Urothelium cell line (cell line): ENCODE measurements at regions not wholly inside any gene's neighbourhood (a gene's known extent, or its start where the extent isn't known, plus 50 kb on each side); places are given as distances from the start of the nearest gene placed in this dataset.

ENCODE experiments used
- DNase-seq: peaks from one replicate; pipeline ENCODE4 v3.0.0; 2011; ENCODE audit warnings: low spot score, mixed read lengths
- FAIRE-seq: peaks from 2 replicates; lab custom pipeline; 2011; peaks lifted over from hg19 to GRCh38; lab: Jason Lieb, UNC

DNA sequence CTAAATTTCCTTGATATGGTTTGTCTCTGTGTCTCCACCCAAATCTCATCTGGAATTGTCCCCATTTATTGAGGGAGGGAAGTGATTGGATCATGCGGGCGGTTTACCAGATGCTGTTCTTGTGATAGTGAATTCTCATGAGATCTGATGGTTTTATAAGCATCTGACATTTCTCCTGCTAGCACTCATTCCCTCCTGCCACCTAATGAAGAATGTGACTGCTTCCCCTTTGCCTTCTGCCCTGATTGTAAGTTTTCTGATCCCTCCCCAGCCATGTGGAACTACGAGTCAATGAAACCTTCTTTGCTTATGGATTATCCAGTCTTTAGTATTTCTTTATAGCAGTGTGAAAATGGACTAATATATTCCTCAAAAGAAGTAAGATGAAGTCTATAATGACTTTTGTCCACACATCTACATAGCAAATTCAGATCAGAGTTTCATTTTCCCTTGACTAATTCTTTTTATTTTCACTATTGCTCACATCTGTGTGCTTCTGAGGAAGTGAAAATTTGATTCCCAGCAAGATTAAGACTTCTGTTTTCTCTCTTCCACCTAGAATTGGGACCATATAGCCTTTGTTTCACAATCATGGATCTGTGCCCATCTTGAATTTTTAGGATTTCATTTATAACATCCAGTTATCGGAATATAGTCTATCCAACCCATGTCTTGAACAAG is 393.5 kb downstream of the DMAC1 start:
- FAIRE-seq: no peak
- no peak for DNase-seq

DNA sequence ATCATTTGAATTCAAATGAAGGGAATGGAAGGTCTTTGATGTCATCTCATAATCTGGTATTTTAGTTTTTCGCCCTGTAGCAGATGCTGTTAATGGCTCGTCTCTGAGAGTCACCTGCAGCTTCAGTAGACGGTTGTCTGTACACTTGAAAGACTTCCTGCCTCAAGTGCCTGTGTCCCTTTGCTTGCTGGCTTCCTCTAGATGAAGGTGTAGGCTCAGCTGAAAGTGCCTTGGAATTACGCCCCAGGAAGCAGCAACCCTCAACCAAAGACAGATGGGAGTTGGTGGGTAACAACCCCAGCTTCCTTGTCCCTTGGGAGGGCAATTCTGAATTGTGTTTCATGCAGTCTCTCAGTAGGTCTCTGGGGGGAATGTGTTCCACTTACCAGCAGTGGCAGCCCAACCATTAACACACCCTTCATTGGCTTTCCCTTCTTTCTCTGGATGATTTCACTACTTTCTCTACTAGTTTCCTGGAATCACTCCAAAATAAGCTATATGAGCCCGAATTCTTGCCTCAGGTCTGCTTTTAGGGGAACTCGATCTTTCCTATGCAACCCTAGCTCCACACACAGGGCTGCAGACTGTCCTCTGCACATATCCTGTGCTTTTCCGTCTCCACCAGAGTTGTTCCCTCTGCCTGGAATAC is 395.6 kb downstream of the DMAC1 start:
- no peak for DNase-seq
- FAIRE-seq: no peak

- FAIRE-seq: no peak
- no peak for DNase-seq
These were observed 396.6 kb downstream of the DMAC1 start for GRCh38 chr9:7403028-7403389.

GRCh38 chr9:7402334-7403027 is 397.1 kb downstream of the DMAC1 start:
- no peak for FAIRE-seq
- DNase-seq: peak; percentile 10

DNA sequence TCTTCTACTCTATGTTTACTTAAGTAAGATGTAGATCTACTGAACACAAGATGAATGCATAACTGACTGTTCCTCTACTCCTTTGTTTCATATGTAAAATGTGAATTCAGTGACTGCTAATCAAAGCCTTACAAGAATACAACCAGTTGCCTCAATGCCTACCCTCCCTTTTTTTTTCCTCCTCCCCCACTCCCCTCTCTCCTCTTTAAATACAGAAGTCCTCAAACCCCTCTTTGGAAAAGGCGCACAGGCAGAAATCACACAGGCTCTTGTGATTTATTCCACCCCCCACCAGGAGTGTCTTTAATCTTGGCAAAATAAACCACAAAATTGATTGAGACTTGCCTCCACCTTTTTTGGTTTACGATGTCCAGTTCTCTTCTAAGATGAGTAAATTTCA is 398.5 kb downstream of the DMAC1 start:
- no peak for FAIRE-seq
- no peak for DNase-seq

DNA sequence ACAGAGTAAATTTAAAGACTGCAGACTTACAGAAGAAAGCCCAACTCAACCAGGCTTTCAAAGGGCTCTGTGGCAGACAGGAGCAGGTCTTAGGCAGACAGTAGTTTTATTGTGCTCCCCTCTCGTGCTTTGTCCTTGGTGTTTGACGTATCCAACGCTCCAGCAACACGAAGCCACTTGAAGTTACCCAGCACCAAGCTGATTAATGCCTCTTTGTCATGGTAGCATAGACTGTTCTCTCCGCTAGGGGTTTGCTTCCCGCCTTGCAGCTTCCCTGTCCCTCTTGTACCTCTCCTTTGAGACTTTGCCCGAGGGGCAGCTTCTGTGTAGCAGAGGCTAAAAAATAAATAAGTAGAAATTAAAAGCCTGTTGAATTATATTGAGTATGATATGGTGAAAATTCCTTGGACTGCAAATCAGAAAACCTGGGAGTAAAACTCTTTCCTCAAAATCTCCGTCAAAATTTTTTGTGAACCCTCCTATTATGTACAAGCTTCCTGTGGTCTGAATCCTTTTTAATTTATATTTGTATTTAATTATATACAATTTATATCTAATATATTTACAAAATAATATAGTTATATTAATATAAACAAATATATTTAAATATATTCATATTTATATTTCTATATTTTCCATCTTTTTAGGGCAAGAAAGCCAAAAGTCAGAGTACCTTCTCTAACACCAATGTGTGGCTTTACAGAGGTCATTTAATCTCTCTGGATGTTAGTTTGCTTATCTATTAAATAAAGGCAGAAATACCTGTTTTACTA is 405.4 kb downstream of the DMAC1 start:
- DNase-seq (no peak), FAIRE-seq (no peak)

DNA sequence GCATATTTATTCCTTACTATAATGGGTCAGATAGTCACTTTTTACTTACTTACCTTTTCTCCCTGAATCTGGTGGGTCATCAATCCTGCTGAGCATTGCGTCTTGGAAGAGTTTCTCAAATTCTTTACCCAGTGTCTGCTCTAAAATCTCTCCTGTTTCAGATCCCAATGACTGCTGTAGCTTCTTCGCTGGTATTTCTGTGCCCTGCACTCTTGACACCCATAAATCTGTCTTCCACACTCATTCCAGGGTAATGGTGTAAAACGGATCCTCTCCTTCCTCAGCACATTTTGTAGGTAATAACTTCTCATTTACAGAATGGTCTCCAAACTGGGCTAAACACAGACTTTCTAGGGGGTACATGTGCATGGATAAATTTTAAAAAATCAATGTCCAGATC is 407.4 kb downstream of the DMAC1 start:
- no peak for FAIRE-seq
- no peak for DNase-seq

DNA sequence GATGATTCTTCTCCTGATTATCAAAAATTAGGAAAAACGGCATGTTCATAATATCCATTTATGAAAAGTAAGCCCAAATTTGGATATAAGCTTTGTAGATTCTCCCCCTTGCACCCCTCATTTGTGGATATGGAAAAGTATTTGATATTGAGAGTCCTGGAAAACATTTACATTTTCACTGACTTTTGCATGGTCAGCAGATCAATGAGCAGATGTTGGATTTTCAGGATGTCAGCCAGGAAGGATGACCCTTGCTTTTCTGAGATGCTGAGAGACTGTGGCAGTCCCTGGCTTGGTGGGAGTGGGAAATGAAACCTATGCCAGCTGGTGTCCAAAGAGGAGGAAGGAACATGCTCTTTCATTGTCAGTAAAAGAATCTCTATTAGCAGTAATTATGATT is 410.8 kb downstream of the DMAC1 start:
- no peak for FAIRE-seq
- no peak for DNase-seq

- FAIRE-seq: no peak
- DNase-seq: no peak
These were observed 411.7 kb downstream of the DMAC1 start for GRCh38 chr9:7387840-7388239.

DNA sequence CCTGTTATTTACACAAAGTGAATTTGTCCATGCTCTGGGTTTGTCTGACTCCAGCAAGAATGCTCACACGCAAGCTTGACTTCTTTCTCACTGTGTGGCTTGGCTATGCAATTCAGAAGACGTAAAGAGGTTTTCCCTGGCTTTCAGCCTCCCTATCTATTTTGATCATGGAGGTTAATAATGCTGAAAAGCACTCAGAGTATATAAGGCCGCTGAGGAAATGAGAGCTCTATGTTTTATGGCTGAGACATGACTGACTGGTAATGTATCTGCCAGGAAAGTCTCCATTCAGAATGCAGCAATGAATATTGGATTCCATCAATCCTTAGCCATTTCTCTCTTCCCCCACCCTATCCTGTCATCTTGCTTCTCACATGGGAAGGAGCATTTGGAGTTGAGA is 417.3 kb downstream of the DMAC1 start:
- DNase-seq: no peak
- FAIRE-seq: no peak

GRCh38 chr9:7377489-7377888 is 422.1 kb downstream of the DMAC1 start:
- DNase-seq (no peak), FAIRE-seq (no peak)

GRCh38 chr9:7376833-7377232 is 422.7 kb downstream of the DMAC1 start:
- DNase-seq (no peak), FAIRE-seq (no peak)

DNA sequence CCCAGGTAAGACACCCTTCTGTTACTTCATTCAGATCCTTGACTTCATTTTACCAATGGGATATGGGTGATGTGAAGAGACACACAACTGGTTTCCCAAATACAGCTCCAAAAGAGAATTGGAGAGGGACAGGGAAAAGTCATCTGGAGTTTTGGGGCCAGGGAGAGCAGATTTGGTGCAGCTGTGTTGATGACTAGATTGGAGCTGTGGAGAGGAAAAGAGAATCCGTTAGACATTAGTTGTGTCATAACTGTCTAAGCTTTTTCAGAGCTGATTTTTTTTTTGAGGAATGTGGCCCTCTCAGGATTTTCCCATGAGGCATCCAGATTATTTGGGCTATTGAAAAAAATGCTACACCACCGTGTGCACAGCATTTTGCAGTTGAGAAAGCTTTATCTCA is 423.4 kb downstream of the DMAC1 start:
- FAIRE-seq: no peak

DNA sequence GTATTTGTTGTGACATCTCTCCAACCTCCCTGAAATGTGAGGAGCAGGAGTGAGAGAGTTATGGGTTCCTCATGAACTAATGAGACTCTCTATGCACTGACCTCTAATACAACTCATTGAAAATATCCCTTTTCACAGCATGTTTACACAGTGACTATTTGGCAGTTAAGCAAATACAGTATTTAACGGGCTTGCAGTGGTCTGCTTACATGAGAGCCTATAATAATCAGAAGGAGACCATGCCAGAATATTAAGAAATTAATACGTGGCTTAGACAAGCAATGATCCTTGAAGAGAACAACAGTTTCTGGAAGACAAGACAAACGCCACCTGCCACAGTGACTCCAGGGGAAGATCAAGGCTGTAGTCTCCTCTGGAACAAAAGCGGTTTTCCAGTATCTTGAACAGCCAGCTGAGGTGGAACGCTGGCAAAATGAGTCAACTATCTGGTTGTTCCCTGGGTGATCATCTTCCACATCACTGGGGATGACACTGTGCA is 424.5 kb downstream of the DMAC1 start:
- no peak for FAIRE-seq
- DNase-seq: no peak

More for the DNA sequence above, 423.4 kb downstream of the DMAC1 start:
- no peak for DNase-seq

- FAIRE-seq (no peak), DNase-seq (no peak)
These were observed 428.6 kb downstream of the DMAC1 start for GRCh38 chr9:7370988-7371387.

GRCh38 chr9:7370381-7370780 is 429.2 kb downstream of the DMAC1 start:
- no peak for DNase-seq

DNA sequence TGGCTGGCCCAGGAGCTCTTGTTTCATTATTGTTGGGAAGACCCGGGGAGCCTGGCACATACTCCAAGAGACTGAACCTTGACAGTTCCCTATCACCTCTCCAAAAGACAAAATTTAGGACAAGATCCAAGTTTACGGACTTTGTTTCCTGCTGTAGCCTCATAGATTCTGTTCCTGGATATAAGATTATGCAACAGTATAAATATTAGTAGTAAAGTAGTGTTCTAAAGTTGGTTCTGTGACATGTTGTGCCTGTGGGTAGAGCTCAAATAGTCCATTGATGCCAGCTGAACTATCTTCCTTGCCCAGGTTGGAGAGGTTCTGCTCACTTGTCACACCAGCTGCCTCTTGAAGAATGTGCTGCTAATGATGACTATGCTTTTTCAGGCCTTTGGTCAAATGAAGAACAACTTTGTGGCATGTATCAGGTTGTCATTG is 430.2 kb downstream of the DMAC1 start:
- no peak for DNase-seq
- FAIRE-seq: no peak

More at GRCh38 chr9:7370381-7370780, 429.2 kb downstream of the DMAC1 start:
- FAIRE-seq: no peak

GRCh38 chr9:7368410-7369292 is 430.9 kb downstream of the DMAC1 start:
- FAIRE-seq (no peak), DNase-seq (no peak)

- FAIRE-seq (no peak), DNase-seq (no peak)
These were observed 431.9 kb downstream of the DMAC1 start for GRCh38 chr9:7367726-7368125.

DNA sequence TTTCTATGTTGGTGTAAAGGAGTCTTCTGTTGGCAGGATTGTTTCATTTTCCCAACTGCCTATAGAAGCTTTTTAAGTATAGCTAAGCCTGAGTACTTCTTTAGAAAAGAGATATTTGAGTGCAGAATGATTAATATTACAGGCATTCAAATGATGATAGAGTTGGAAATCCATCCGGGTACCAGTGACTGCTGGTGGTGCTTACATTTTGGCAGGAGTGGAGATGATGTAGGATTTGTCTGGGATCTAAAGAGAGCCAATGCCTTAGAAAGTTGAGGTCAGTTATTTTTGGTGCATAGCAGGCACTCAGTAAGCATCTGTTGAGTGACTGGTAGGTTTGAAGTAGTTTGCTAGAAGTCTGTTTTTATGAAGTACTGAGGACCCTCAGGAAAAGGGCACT is 433.5 kb downstream of the DMAC1 start:
- DNase-seq: no peak
- no peak for FAIRE-seq
